Non-pigmented ciliary epithelial cell (primary cell): ENCODE measurements at regions not wholly inside any gene's neighbourhood (a gene's known extent, or its start where the extent isn't known, plus 50 kb on each side); places are given as distances from the start of the nearest gene placed in this dataset.

Experiments used
- DNase-seq: peaks from one replicate; pipeline ENCODE4 v3.0.0-alpha.2; 2010; ENCODE audit warnings: low read depth

DNA sequence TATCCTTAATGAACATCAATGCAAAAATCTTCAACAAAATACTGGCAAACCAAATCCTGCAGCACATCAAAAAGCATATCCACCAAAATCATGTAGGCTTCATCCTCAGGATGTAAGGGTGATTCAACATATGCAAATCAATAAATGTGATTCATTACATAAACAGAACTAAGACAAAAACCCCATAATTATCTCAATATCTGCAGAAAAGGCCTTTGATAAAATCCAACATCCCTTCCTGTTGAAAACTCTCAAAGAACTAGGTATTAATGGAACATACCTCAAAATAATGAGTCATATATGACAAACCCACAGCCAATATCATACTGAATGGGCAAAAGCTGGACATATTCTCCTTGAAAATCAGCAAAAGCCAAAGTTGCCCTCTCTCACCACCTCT, 54.6 kb upstream of the DEPDC1 start:
- peak; percentile 3 for DNase-seq

DNA sequence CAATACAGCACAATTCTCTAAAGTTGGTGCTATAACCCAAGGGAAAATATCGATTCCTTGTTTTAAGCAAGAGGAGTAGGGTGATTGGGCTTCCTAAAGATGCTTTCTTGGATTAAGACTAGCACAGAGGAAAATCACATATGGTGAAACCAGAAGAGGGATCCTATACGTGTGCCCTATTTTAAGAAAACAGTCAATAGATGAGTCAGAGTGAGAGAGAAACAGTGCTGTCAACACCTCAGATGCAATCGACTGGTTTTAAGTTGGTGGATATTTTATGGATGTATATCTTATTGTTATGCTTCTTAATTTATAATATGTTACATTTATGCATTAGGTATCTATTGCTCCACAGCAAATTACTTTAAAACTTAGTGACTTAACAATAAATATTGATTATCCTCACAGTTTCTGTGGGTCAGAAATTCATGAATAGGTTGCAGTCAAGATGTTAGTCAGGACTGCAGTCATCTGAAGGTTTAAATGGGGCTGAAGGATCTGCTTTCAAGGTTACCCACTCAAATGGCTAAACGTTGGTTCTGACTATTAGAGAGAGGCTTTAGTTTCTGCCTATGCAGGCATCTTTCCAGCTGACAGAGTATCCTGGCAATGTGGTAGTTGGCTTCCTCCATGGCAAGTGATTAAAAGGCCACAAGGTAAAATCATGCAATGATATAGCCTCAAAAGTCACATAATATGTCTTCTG, 61.6 kb upstream of the DEPDC1 start:
- no peak for DNase-seq

DNA sequence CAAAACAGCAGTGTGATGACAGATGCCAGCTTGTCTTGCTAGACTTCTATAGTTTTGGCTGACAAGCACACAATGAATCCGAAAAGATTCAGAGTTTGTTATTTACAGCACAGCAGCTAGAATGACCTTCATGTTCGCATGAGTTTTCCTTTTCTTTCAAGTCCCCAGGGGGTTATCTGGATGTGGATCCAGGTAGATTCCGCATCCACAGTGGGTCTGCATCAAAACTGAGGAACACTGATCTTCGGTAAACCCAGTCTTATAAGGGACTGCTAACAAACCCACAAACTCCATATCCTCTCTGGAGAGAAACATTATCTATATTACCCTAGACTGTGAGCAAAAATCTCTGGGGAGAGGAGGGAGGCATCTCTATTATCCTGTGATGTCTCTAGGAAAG, 69.0 kb upstream of the DEPDC1 start:
- no peak for DNase-seq

DNA sequence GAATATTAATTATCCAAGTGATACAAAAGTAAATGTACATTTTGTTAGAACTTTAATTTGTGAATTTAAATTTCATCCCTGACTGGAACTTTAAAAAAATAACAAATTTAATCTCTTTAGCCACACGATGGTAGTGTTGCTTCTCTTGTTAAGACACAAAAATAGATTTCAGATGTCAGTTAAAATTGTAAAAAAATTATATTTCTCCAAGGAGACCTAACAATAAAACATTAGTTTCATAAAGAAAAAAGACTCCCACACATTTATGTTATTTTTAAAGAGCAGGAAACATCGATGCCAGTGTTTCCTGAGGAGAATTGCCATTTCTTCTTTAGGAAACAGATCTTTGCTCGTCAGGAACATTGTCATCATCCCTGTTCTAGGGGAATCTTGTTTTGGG, 74.0 kb upstream of the DEPDC1 start:
- no peak for DNase-seq

DNA sequence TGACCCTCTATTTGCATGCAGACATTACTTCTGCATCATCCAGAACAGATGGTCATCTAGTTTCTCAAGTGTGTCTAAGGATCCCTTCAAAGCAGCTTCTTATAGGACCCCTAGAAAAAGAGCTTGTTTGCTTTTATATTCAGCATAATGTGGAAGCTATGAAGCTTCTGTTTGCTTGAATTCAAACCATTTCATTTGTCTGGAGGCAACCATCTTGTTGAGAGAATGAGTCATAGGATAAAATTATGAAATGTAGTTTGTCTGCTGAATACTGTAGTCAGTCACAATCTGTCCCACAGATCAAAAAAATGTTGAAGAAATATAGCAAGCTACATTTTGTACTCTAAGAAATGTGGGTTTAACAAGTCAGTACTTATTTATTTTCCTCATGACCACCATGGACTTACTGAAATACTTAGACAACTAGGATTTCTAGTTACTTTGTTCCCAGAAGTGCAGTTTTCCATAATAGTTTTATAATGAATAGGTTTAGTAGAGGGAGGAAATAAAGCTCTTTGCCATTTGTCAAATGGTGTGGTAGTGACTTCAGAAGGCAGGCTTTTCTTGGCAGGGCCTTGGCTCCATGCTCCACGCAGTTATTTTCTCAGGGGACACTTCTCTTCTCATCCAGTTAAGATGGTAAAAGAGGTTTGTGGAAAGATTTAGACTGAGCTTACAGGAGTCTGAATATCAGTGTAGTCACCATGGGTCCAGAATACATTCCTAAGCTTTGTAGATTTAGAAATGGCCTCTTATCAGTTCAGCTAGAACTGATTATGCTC, 74.8 kb upstream of the DEPDC1 start:
- DNase-seq, result no peak

DNA sequence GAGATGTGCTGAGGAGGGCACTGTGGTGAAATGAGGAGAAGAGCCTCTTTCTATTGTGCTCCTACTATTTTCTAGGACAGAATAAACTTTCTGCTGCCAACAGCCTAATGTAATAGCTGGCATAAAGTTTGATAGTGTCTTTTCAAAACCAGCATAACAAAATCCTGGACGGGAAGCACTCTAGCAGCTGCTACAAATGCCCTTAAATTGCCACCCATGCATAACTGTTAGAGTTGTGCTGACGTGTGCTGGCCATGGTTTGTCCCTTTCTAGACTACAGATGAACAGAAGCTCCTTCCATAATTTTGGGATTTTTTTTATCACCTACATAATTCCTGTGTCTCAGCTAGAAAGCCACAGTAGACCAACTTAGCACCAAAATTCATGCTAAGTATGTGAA, 88.5 kb upstream of the DEPDC1 start:
- no peak for DNase-seq

DNA sequence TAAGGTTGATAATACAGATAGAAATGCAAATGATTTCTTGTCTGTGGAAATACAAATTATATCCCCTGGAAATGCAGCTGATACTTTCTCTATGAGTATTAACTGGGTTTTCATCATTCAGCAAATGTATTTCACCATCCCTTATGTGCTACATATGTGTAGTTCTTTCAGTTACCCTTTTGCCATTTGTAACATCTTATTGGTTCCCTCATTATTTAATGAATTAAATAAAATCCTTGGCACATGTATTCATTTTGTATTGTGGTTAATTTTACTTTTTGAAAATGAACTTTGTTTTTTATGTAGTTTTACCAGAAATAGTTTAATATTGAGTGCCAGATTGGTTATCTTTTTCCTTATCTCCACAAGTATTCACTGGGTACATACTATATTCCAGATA, 89.9 kb upstream of the DEPDC1 start:
- no peak for DNase-seq

DNA sequence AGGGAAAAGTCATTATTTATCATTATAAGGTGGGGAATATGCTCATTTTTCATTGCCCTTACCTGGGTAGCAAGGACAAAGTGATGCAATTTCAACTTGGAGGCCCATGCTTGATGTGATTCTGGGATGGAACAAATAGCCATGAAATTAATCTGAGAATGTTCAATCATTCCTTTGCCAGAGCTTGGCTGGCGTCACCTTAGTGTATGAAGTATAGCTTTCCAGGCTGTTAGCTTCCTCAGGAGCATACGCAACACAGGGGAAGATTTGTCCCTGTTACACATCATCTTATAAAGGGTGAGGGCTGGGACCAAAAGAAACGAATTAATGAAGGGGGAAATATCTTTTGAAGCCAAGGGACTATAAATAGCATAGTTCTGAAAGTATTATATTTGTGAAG, 91.4 kb upstream of the DEPDC1 start:
- no peak for DNase-seq

DNA sequence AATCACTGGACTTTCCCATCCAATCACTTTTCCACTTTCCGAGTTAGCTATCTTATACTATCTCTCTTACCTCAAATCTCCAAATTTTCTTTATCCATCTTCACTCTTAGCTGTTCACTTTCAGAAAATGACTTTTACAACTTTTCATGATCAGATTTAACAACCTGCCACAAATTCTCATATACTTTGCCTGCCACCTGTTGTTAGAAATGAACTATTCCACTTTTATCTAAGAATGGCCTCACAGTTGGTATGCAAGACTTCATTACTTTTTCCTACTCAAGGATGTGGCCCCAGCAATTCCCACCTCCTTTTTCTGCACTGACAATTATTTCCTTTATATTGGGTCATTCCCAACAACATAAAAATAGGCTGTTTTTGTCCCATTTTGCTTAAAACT, 93.6 kb upstream of the DEPDC1 start:
- no peak for DNase-seq

DNA sequence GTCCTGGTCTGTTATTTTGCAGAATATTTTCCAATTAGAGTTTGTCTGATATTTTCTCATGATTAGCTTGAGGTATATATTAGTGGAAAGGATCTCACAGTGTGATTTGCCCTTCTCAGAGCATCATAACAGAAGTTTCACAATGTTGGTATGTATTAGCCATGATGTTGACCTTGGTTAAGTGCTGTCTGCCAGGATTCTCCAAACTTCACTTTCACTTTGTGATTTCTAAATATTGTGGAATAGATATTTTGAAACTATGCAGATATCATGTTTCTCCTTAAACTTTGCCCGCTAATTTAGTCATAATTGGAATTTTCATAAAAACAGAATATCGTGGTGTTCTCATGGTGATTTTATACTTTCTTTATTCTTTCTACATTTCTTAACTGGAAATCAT, 98.0 kb upstream of the DEPDC1 start:
- no peak for DNase-seq

DNA sequence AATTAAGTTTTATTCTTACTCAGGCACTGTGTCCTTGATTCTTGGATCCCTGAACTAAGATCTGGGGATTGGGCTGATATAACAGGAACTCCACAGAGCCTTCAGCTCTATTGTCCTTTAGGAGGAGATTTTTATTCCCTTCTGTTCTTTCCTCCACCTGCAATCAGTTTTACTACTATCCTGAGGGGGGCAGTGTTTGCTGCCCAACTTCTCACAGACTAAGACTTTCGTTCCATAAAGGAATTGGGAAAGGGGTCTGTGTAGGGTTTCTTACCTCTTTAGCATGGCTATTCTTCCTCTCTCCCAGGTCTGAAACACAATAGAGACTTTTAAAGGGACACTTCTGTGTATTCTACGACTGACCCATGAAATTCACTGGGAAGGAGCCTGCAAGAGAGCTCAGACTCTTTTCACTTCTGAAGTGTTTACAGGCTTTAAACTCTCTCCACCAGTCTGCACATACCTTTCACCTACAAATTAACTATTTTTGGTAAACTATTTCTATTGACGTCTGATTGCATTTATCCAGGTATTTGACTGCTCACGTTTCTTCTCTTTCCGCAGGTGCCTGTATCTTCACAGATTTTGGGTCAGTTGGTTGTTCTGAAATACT, 103.3 kb upstream of the DEPDC1 start:
- DNase-seq, result peak; percentile 2

DNA sequence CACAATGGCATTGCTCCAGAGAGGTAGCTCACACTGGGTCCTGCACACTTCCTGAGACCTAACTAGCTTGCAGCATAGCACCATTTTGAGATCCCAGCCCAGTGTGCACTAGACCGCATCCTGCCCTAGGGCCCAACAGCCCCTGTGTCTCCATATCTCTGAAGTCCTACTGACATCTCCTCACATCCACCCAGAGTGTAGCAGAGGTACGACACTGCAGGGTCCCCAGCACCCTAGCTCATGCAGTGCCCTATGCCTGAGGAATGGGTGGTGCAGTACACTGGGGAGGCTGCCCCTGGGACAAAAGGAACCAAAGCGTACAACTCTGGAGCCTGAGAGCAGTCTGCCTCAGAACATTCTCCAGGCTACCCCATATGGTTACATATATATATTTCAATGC, 111.4 kb upstream of the DEPDC1 start:
- no peak for DNase-seq

DNA sequence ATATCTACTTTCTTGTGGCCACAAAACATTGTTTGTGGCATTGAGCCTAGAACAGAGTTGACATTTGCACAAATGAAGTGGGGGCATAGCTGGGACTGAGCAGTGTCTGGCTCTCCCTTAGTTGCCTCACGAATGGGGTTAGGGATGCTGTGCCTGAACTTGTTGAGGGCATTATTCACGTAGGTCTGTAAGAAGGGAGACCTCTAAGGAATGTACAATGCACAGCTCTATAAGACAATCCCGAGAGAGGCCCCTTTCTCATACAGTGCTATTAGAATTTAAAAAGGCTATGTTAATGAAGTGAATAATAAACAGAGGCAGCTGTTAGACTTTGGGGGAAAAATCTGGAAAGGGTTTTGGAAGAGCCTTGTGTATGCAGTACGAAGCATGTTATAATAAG, 118.4 kb upstream of the DEPDC1 start:
- DNase-seq, result no peak

DNA sequence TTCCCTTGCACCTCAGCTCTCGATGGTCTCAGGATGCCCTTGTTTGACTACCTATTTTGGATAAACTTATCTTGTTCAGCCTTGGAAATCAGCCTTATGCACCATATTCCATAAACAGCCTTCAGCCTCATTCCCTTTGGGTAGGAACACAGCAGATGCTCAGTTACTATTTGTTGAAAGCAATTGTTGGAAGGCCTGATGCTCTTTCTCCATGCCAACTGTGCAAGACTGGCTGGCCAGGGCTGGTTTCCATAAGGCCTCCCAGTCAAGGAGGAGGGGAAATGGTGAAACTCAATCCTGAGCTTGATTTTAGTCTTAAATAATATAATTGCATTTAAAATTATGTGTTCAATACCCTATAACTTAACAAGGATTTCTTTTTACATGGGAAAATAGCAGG, 121.1 kb upstream of the DEPDC1 start:
- no peak for DNase-seq

DNA sequence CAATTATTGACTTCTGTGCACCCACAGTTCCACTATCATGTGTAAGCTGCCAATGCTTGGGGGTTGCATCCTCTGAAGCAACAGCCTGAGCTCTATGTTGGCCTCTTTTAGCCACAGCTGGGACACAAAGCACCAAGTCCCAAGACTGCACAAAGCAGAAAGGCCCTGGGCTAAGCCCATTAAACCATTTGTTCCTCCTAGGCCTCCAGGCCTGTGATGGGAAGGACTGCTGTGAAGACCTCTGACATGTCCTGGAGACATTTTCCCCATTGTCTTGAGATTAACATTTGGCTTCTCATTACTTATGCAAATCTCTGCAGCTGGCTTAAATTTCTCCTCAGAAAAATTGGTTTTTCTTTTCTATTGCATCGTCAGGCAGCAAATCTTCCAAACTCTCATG, 123.7 kb upstream of the DEPDC1 start:
- DNase-seq, result no peak

DNA sequence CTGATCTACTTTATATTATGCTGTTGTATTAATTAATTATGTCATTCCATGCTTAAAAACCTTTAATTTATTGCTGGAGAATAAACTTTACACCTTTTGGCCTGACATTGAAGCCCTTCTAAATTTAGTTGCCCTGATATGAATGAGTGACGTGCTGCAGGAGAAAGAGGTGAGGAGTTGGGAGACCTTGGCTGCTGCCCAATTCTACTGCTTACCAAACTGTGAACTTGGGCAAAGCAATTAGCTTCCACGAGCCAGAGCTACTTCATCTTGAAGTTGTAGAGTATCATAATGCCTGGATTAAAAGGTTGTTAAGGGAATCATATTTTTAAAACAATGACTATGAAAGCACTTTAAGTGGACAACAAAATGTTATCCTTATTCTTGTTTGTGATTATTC, 126.8 kb upstream of the DEPDC1 start:
- DNase-seq, result no peak

DNA sequence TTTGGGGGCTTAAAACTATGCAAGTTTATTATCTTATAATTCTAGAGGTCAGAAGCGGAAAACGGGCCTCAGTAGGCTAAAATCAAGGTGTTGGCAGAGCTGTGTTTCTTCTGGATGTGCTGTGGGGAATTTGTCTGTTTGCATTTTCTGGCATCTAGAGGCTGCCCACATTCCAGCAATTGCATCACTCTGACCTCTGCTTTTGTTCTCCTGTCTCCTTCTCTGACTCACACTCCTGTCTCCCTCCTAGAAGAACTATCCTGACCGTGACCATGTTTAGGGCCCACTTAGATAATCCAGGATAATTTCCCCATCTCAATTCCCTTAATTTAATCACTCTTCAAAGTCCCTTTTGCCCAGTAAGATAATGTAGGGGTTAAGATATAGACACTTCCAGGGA, 127.4 kb upstream of the DEPDC1 start:
- no peak for DNase-seq

DNA sequence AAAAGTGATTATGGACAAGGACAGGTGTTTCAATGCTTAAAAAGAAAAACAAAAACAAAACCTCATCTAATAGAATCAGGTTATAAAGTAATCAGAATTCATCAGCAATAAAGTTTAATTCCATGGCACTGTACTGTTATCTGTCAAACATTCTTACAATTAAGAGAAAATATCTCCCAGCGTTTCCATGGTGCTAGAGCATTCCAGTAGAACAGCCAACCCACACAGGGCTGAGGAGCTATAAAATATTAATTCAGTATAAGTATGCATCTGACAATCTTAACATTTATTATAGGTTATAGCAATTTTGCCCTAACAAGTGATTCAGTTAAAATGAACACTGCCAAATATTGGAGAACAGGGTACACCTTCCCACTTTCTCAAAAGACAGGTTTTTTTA, 128.7 kb upstream of the DEPDC1 start:
- no peak for DNase-seq

DNA sequence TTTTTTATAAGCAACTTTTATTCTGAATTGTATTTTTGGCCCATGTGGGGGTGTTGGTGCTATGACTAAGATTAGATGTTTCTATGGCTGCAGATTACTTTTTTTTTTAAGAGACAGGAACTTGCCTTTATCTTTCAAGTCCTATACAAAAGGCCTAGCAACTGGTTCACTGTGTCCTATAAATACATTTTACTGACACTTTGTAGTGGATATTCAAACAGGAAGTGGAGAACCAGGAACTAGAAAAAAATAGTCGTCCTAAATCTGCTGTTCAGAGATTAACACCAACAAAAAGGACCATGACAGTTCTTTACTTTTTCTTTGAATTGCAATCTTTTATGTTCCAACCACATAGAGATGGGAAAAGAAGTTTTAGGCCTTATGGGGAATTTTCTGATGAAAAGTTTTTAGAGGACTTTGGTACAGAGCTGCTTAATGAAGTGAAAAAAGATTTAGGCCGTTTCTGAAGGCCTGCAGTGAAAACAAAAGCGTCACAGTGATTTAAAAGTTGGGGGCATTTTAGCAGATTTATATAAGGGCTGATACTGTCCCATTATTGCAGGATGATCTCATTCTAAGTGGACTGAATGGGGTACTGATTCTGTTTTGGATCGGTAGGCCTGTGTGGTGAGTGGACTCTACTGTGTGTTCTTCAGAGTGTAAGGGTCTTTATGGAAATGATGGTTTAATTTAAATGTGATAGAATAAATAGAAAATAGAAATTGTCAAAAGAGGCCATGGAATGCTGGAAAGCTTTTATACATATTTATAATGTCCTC, 136.4 kb upstream of the DEPDC1 start:
- no peak for DNase-seq

DNA sequence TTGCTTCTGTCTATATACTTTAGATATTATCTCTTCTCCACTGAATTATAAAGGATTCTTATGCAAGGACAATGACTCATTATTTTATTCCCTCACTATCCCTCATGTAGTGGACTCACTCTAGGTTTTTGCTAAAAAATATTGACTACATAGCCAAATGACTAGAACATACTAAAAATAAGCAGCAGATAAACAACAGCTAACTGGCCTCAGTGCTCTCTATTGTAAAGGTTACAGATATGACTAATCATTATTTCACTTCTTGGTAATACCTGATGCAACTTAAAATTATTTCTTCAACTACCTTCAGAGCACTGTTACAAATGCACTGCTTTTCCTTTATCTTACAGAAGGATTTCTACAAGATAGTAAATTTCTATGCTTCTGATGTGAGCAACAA, 147.6 kb upstream of the DEPDC1 start:
- DNase-seq, result no peak

DNA sequence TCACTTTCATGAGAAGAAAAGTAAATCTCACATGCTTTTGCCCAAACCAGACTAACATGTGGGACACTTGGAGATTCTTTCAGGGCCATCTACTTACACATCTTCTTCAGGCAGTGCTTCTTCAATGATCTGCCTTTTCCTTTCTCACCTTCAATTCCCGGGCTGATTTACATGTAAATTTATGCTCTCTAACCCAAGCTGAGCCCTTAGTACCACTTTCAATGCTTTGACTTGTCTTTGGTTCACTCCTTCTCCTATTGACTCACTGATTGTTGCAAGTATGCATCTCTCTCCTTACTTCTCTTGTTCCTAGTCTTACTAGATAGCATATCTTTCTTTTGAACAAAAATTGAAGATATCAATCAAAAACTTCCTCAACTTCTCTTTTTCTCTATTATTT, 154.2 kb upstream of the DEPDC1 start:
- DNase-seq, result no peak

DNA sequence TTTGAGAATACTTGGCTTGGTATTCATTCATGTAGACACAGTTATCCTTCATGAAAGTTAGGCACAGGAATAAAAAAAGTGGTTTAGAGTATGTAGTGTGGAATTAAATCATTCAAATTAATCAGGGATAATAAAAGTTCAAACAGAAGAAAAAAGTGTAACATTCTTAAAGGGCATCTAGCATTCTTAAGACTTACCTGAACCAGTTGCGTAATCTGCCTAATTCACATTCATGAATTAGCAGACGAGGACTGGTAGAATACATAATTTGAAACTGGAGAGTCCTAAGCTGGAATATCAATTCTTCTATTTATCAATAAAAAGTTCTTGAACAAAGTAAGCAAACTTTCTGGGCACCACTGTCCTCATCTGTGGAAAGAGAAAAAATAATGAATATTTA, 157.0 kb upstream of the DEPDC1 start:
- no peak for DNase-seq

DNA sequence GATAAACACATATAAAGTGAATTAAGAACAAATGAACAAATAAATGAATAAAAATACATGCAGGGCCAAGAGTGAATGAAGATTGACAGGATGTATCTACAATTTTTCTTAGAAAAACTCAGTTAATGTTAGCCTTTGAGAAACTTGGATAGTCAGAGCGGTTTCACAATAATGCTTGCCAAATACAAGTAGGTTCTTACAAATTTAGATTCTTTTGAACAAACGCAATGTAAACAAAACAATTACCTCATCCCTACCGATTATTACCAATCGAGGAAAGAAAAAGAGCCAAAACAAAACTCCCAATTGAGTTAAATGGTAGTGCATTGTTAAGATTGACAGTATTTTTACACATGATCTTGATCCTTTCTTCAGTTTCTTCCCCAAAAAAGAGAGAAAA, 176.9 kb upstream of the DEPDC1 start:
- no peak for DNase-seq
